ENCODE measurements at regions not wholly inside any gene's neighbourhood (a gene's known extent, or its start where the extent isn't known, plus 50 kb on each side); places are given as distances from the start of the nearest gene placed in this dataset.

- FAIRE-seq, result no peak
- dilution Hi-C loops (cut with MboI; ENCODE audit: extremely low pct_ligation_motif_present, low sequenced_read_pairs), result no loop called here
Observed at GRCh38 chr11:92461447-92461846, 236.8 kb downstream of the FAT3 start.

DNA sequence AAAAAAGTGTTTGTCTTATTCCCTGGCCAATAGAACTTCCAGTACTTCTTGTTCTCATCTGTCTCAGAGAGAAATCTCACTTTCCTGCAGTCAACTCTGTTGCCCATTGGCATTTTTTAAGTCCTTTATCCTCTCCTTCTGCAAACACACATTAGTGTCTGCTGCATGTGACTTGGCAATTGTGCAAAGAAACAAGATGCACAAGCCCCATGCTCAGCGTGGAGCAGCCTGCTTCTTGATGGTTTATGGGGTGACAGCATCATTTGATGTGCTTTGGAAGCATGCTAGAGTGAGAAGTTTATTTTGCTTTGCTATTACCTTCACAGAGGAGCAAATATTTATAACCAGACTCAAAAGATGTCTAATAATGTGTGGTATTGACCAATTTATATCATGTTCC is 238.2 kb downstream of the FAT3 start:
- dilution Hi-C loops (cut with MboI; ENCODE audit: extremely low pct_ligation_motif_present, low sequenced_read_pairs), result no loop called here
- DNase-seq (ENCODE audit: low read depth, low spot score) (no peak), FAIRE-seq (no peak)
- Histone ChIP-seq H3K4me2 (ENCODE audit: control insufficient read depth, extremely low read depth, insufficient read depth, low read depth, low read length) (no peak overlapping the region), H3K9me1 (ENCODE audit: control insufficient read depth, extremely low read depth, insufficient read depth, low read length) (no peaks in the 10 kb centered on the region), H3K9me3 (ENCODE audit: control insufficient read depth, low read depth, low read length) (no peaks in the 10 kb centered on the region), H3K36me3 (ENCODE audit: control insufficient read depth in 2 of 2, extremely low read depth in 1 of 2, insufficient read depth in 2 of 2, low read length in 2 of 2) (no peaks in the 10 kb centered on the region), H3K27ac (ENCODE audit: control insufficient read depth, insufficient read depth, low read length) (no peak overlapping the region), H4K20me1 (ENCODE audit: control insufficient read depth, extremely low read depth, insufficient read depth, low read length) (no peaks in the 10 kb centered on the region), H2AFZ (ENCODE audit: control insufficient read depth, low read length) (no peak overlapping the region), H3K9ac (ENCODE audit: control insufficient read depth, extremely low read depth, insufficient read depth, low read length) (no peak overlapping the region), H3K4me3 (ENCODE audit: control insufficient read depth in 2 of 3, extremely low read depth in 1 of 3, insufficient read depth in 2 of 3, low read depth in 1 of 3, low read length in 3 of 3) (no peak overlapping the region), H3K4me1 (ENCODE audit: control insufficient read depth, extremely low read depth, insufficient read depth, low read length) (no peaks in the 10 kb centered on the region), H3K27me3 (ENCODE audit: control insufficient read depth, extremely low read depth, insufficient read depth, low read length) (no peaks in the 10 kb centered on the region), H3K79me2 (ENCODE audit: control insufficient read depth, insufficient read depth, low read length) (no peaks in the 10 kb centered on the region)
- TF ChIP-seq EZH2 (IDR thresholded peaks at IDR 0.05; ENCODE audit: low read length), result no peak
- TF ChIP-seq, protein P1, sequence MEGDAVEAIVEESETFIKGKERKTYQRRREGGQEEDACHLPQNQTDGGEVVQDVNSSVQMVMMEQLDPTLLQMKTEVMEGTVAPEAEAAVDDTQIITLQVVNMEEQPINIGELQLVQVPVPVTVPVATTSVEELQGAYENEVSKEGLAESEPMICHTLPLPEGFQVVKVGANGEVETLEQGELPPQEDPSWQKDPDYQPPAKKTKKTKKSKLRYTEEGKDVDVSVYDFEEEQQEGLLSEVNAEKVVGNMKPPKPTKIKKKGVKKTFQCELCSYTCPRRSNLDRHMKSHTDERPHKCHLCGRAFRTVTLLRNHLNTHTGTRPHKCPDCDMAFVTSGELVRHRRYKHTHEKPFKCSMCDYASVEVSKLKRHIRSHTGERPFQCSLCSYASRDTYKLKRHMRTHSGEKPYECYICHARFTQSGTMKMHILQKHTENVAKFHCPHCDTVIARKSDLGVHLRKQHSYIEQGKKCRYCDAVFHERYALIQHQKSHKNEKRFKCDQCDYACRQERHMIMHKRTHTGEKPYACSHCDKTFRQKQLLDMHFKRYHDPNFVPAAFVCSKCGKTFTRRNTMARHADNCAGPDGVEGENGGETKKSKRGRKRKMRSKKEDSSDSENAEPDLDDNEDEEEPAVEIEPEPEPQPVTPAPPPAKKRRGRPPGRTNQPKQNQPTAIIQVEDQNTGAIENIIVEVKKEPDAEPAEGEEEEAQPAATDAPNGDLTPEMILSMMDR (optimal IDR thresholded peaks at IDR 0.05 in 1 of 3, IDR thresholded peaks at IDR 0.05 in 1 of 3, conservative IDR thresholded peaks at IDR 0.05 in 1 of 3; ENCODE audit: extremely low read depth in 1 of 3, insufficient read depth in 2 of 3, low read length in 3 of 3), result no peak

More at GRCh38 chr11:92461447-92461846, 236.8 kb downstream of the FAT3 start:
- Histone ChIP-seq H3K27ac (ENCODE audit: control insufficient read depth, insufficient read depth, low read length) (no peak overlapping the region), H2AFZ (ENCODE audit: control insufficient read depth, low read length) (no peak overlapping the region), H3K9me3 (ENCODE audit: control insufficient read depth, low read depth, low read length) (no peaks in the 10 kb centered on the region), H3K27me3 (ENCODE audit: control insufficient read depth, extremely low read depth, insufficient read depth, low read length) (no peaks in the 10 kb centered on the region), H3K79me2 (ENCODE audit: control insufficient read depth, insufficient read depth, low read length) (no peaks in the 10 kb centered on the region), H3K4me2 (ENCODE audit: control insufficient read depth, extremely low read depth, insufficient read depth, low read depth, low read length) (no peak overlapping the region), H4K20me1 (ENCODE audit: control insufficient read depth, extremely low read depth, insufficient read depth, low read length) (no peaks in the 10 kb centered on the region), H3K9ac (ENCODE audit: control insufficient read depth, extremely low read depth, insufficient read depth, low read length) (no peak overlapping the region), H3K9me1 (ENCODE audit: control insufficient read depth, extremely low read depth, insufficient read depth, low read length) (no peaks in the 10 kb centered on the region), H3K4me3 (ENCODE audit: control insufficient read depth in 2 of 3, extremely low read depth in 1 of 3, insufficient read depth in 2 of 3, low read depth in 1 of 3, low read length in 3 of 3) (no peak overlapping the region), H3K36me3 (ENCODE audit: control insufficient read depth in 2 of 2, extremely low read depth in 1 of 2, insufficient read depth in 2 of 2, low read length in 2 of 2) (no peaks in the 10 kb centered on the region), H3K4me1 (ENCODE audit: control insufficient read depth, extremely low read depth, insufficient read depth, low read length) (no peaks in the 10 kb centered on the region)
- no peak for DNase-seq (ENCODE audit: low read depth, low spot score)
- TF ChIP-seq EZH2 (IDR thresholded peaks at IDR 0.05; ENCODE audit: low read length), result no peak
- TF ChIP-seq, protein P1 (optimal IDR thresholded peaks at IDR 0.05 in 1 of 3, IDR thresholded peaks at IDR 0.05 in 1 of 3, conservative IDR thresholded peaks at IDR 0.05 in 1 of 3; ENCODE audit: extremely low read depth in 1 of 3, insufficient read depth in 2 of 3, low read length in 3 of 3), result no peak

All from keratinocyte (primary cell).